ENCODE measurements at regions not wholly inside any gene's neighbourhood (a gene's known extent, or its start where the extent isn't known, plus 50 kb on each side); places are given as distances from the start of the nearest gene placed in this dataset.

DNA sequence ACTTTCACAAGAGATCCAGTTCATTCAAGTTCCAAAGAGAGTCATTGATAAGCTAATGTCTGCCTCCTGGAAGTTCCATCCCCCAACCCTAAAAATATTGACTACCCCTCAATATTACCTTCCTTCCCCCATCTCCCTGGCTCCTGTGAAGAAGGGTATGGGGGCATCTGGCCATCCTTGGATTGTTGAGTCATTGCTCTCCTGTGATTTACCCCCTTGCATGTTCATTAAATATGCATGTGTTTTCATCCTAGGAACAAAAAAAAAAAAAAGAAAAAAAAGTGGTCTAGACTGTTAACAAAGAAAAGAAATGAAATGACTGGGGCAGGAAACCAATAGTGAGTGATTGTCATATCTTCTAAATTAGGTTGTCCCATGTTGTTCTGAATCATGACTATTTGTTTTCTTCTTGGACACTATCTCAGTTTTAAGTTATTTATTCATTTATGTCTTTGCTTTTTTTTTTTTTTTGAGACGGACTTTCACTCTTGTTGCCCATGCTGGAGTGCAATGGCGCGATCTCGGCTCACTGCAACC, 51.9 kb upstream of the HUWE1 start:
- H3K4me1 ChIP-seq = no peaks in the 10 kb centered on the region
- H3K9me3 ChIP-seq = no peaks in the 10 kb centered on the region
- no peak overlapping the region for H3K27ac ChIP-seq
- H3K36me3 ChIP-seq = no peaks in the 10 kb centered on the region
- TF ChIP-seq, protein P1, sequence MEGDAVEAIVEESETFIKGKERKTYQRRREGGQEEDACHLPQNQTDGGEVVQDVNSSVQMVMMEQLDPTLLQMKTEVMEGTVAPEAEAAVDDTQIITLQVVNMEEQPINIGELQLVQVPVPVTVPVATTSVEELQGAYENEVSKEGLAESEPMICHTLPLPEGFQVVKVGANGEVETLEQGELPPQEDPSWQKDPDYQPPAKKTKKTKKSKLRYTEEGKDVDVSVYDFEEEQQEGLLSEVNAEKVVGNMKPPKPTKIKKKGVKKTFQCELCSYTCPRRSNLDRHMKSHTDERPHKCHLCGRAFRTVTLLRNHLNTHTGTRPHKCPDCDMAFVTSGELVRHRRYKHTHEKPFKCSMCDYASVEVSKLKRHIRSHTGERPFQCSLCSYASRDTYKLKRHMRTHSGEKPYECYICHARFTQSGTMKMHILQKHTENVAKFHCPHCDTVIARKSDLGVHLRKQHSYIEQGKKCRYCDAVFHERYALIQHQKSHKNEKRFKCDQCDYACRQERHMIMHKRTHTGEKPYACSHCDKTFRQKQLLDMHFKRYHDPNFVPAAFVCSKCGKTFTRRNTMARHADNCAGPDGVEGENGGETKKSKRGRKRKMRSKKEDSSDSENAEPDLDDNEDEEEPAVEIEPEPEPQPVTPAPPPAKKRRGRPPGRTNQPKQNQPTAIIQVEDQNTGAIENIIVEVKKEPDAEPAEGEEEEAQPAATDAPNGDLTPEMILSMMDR (IDR thresholded peaks at IDR 0.05) = no peak
- no peak for DNase-seq
- no peaks in the 10 kb centered on the region for H3K27me3 ChIP-seq
- intact Hi-C loops (cut with DNase I; ENCODE audit: low total_unique reads) = no loop called here
- no peak overlapping the region for H3K4me3 ChIP-seq

All from tibial artery (tissue), 4 donors.